ENCODE measurements at regions not wholly inside any gene's neighbourhood (a gene's known extent, or its start where the extent isn't known, plus 50 kb on each side); places are given as distances from the start of the nearest gene placed in this dataset.
A peak's percentile ranks its signal among the peaks of the same experiment; 100 is the strongest.

DNA sequence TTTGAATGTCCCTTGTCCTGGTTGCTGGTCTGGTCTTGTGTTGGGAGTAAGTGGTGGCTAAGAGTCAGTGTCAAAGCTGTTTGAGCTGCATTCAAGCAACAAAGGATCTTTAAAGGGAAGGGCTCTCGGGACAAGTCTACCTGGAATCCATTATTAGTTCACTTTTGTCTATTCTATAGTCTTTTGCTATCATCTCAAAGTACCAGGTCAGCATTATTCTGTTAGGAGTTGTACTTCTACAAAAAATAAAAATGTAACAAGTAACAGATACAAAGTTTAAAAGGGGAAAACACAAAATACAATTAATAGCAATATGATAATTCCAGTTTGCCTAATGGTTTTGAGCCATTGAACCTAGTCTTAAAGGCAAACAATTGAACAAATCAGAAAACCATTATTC is 317.9 kb downstream of the ZNF516 start:
- no peak for DNase-seq (ENCODE audit: low read depth)
- no peak overlapping the region for H3K4me3 ChIP-seq (ENCODE audit: low read depth, low read length)
- no peak for TF ChIP-seq CTCF (IDR thresholded peaks at IDR 0.05; ENCODE audit: control insufficient read depth, extremely low read depth, insufficient read depth)

- DNase-seq (ENCODE audit: low read depth) = no peak
- no peak overlapping the region for H3K4me3 ChIP-seq (ENCODE audit: low read depth, low read length)
- TF ChIP-seq CTCF (IDR thresholded peaks at IDR 0.05; ENCODE audit: control insufficient read depth, extremely low read depth, insufficient read depth) = no peak
These were observed 320.6 kb downstream of the ZNF516 start for GRCh38 chr18:76174451-76174850.

DNA sequence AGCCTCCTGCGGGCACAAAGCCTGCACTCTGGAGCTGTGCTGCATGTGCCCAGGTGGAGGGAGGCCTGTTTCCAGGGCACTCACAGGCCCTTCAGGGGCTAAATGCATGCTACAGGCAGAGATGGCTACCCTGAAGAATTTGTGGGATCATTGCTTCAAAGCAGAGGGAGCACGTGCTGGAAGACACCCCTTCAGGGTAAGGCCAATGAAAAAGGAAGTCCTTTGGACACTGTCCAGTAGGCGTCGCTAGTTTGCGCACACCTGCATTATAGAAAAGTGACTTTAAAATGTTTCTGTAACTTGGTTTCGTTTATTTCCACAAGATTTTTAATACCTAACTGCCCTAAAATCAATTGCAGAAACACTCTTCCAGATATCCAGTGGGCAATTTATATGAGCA is 325.3 kb downstream of the ZNF516 start:
- TF ChIP-seq CTCF (IDR thresholded peaks at IDR 0.05; ENCODE audit: control insufficient read depth, extremely low read depth, insufficient read depth) = peak; percentile 47
- DNase-seq (ENCODE audit: low read depth) = no peak
- no peak overlapping the region for H3K4me3 ChIP-seq (ENCODE audit: low read depth, low read length)

DNA sequence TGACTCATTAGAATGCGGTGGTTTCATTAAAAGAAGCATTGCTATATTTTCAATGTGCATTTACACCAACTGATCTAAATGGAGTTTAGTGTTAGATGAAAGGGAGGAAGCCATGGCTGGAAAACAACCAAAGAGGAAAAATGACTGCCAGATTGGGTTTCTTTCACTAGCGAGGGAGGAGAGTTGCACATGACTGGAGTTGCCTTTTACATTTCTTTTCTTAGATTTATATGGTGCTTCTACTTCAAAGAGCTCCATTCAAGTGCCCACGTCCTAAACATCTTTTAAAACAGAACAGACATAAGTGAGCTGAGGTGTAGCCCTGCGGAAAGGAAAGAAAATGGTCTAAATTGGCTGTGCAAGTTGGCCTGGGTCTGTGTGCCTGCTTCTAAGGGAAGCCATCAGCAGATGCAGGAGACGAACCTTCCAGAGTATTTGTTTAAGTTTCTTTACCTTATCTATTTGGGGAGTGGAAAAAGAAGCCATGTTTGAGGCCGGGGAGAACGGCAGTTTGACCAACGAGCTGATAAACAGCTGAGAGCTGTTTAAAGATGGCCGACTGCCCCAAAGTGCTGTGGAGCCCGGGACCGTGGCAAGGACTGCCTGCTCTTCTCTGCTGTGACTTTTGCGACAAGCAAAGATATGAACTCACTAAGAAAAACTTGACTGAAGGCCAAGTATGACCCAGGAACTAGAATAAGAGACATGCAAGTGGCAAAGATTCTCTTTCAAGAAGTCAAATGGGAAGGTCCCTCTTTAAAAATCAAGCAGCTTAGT is 327.0 kb downstream of the ZNF516 start:
- TF ChIP-seq CTCF (IDR thresholded peaks at IDR 0.05; ENCODE audit: control insufficient read depth, extremely low read depth, insufficient read depth) = no peak
- H3K4me3 ChIP-seq (ENCODE audit: low read depth, low read length) = no peak overlapping the region

GRCh38 chr18:76167410-76167809 is 327.6 kb downstream of the ZNF516 start:
- DNase-seq (ENCODE audit: low read depth) = peak; percentile 47
- no peak overlapping the region for H3K4me3 ChIP-seq (ENCODE audit: low read depth, low read length)
- TF ChIP-seq CTCF (IDR thresholded peaks at IDR 0.05; ENCODE audit: control insufficient read depth, extremely low read depth, insufficient read depth) = peak; percentile 40

More for the DNA sequence above, 327.0 kb downstream of the ZNF516 start:
- DNase-seq (ENCODE audit: low read depth) = no peak

DNA sequence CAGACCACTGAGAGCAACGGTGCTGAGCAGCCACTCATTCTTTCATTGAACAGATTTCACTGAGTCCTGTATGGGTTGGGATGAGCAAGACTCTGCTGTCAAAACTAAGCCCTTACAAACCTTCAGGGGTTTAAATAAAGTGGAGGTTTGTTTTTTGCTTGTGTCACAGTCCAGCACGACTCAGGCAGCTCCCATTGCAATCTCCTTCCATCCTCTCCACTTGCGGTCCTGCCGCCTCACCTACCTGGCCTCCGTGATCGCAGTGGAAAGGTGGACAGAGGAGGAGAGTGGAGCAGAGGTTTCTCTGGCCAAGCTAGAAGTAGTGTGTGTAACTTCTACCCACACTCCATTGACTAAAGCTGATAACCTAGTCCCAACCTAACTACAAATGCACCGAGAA is 332.2 kb downstream of the ZNF516 start:
- no peak for DNase-seq (ENCODE audit: low read depth)
- no peak overlapping the region for H3K4me3 ChIP-seq (ENCODE audit: low read depth, low read length)
- TF ChIP-seq CTCF (IDR thresholded peaks at IDR 0.05; ENCODE audit: control insufficient read depth, extremely low read depth, insufficient read depth) = no peak

DNA sequence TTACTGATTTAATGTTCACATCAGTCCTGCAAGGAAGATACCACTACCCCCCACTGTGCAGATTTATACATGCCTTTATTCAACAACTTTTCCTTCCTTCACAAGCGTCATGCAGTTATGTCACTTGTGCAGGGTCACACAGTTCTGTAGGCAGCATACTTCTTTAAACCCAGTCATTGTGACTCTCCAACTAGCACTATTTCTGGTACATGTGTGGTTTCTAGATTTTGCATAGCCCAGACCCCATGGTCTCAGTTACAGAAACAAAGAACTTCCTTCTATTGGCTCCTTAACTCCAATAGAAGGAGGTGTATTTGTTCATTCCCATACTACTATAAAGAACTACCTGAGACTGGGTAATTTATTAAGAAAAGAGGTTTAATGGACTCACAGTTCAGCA is 333.1 kb downstream of the ZNF516 start:
- H3K4me3 ChIP-seq (ENCODE audit: low read depth, low read length) = no peak overlapping the region
- no peak for TF ChIP-seq CTCF (IDR thresholded peaks at IDR 0.05; ENCODE audit: control insufficient read depth, extremely low read depth, insufficient read depth)
- no peak for DNase-seq (ENCODE audit: low read depth)
